SU-DHL-6 (cell line): ENCODE measurements at regions not wholly inside any gene's neighbourhood (a gene's known extent, or its start where the extent isn't known, plus 50 kb on each side); places are given as distances from the start of the nearest gene placed in this dataset.

Experiments used
- CTCF ChIP-seq: fragments of 200-600 bp; sonication (generic); IDR thresholded peaks from one replicate; pipeline ENCODE4 v1.5.1; 2017; ENCODE audit warnings: antibody characterized with exemption, mild to moderate bottlenecking, low read length, moderate library complexity; ENCODE audit not compliant: insufficient read depth, poor library complexity, severe bottlenecking
- EZH2phosphoT487 ChIP-seq: fragments of 200-600 bp; sonication (generic), shearing (Covaris generic); conservative IDR thresholded peaks from 2 replicates; pipeline ENCODE4 v1.6.1; 2018; ENCODE audit warnings: mild to moderate bottlenecking, antibody characterized with exemption, low read length, moderate library complexity, mixed read lengths

GRCh38 chr1:187854457-187854856 is 1025.7 kb downstream of the PLA2G4A start:
- no peak for TF ChIP-seq CTCF
- no peak for TF ChIP-seq EZH2phosphoT487
